Suprapubic skin (tissue), 4 donors: ENCODE measurements at regions not wholly inside any gene's neighbourhood (a gene's known extent, or its start where the extent isn't known, plus 50 kb on each side); places are given as distances from the start of the nearest gene placed in this dataset.

Experiments
- DNase-seq, 2 donors: peaks; one replicate each; pipeline ENCODE4 v3.0.0-alpha.2; 2019; ENCODE audit warnings: low spot score in 2 of 2
- H3K27ac ChIP-seq: fragments of 200-600 bp; sonication (generic); one replicate; pipeline ENCODE4 v1.5.1; 2019
- H3K27me3 ChIP-seq: fragments of 200-600 bp; sonication (generic); one replicate; pipeline ENCODE4 v1.5.1; 2019
- H3K36me3 ChIP-seq: fragments of 200-600 bp; sonication (generic); one replicate; pipeline ENCODE4 v1.5.1; 2019
- H3K4me1 ChIP-seq: fragments of 200-600 bp; sonication (generic); one replicate; pipeline ENCODE4 v1.5.1; 2019
- H3K4me3 ChIP-seq: fragments of 200-600 bp; sonication (generic); one replicate; pipeline ENCODE4 v1.5.1; 2019; ENCODE audit warnings: mild to moderate bottlenecking
- H3K9me3 ChIP-seq: fragments of 200-600 bp; sonication (generic); one replicate; pipeline ENCODE4 v1.5.1; 2019
- CTCF ChIP-seq, 2 donors: fragments of 200-600 bp in 1 of 2; fragments of 450-650 bp in 1 of 2; sonication (generic) in 1 of 2; IDR thresholded peaks; one replicate each; pipeline ENCODE4 v1.5.1; 2016 to 2019; ENCODE audit warnings: antibody characterized with exemption in 2 of 2, mild to moderate bottlenecking in 1 of 2, moderate library complexity in 1 of 2
- EP300 ChIP-seq: sonication (generic); formaldehyde crosslinking; IDR thresholded peaks from one replicate; pipeline ENCODE4 v1.6.1; 2017; ENCODE audit warnings: antibody characterized with exemption
- POLR2A ChIP-seq, 2 donors: fragments of 450-650 bp; IDR thresholded peaks; one replicate each; pipeline ENCODE4 v1.6.1; 2017; ENCODE audit warnings: antibody characterized with exemption in 2 of 2, mild to moderate bottlenecking in 2 of 2, moderate library complexity in 2 of 2
- POLR2AphosphoS5 ChIP-seq, 3 donors: sonication (generic); formaldehyde crosslinking; IDR thresholded peaks; one replicate each; pipeline ENCODE4 v1.6.1; 2017; ENCODE audit warnings: antibody characterized with exemption in 3 of 3
- WGBS: methylation state at CpG from one replicate; pipeline ENCODE4 v1.1.5; 2018; 5-methylcytosine and 5-hydroxymethylcytosine counted together

GRCh38 chr3:67739851-67740250, 85.4 kb upstream of the SUCLG2 start:
- Histone ChIP-seq H3K4me1 (no peaks in the 10 kb centered on the region), H3K27me3 (no peaks in the 10 kb centered on the region), H3K27ac (no peak overlapping the region), H3K36me3 (no peaks in the 10 kb centered on the region), H3K9me3 (peaks cover 4% of the 10 kb centered on the region), H3K4me3 (no peak overlapping the region)
- TF ChIP-seq EP300 (no peak), POLR2AphosphoS5 (IDR thresholded peaks at IDR 0.05) (no peak), CTCF (IDR thresholded peaks at IDR 0.05) (no peak), POLR2A (IDR thresholded peaks at IDR 0.05) (no peak)
- DNase-seq: no peak

DNA sequence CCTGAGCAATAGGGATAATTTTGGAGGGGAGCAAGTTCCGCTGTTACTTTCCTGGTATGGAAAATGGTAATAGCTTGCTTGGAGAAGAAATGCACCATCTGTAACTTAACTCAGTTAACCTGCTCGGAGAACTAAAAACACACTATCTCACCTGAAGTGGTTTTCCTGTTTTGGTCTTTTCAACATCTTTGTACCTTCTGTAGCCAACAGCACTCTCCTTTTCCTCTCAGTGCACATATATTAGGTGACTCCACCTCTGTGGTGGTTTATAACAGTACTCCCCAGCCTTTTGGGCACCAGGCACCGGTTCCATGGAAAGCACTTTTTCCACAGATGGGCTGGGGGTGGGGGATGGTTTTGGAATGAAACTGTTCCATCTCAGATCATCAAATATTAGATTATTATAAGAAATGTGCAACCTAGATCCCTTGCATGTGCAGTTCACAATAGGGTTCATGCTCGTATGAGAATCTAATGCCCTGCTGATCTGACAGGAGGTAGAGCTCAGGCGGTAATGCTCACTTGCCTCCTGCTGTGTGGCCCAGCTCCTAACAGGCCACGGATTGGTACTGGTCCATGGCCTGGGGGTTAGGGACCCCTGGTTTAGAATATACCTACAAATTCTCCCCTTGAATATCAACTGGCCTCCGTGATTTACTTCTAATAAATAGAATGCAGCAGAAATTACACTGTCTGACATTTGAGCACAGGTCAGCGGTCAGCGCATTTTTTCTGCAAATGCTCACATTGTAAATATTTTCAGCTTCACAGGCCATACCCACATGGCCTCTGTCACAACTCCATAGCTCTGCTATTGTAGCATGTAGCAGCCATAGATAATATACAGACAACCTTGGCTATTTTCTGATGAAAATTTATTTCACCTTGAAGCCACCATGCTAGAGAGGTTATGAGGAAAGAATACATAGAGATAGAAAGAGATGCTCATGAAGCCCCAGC, 83.8 kb upstream of the SUCLG2 start:
- no peak for TF ChIP-seq EP300
- no peak for TF ChIP-seq CTCF (IDR thresholded peaks at IDR 0.05)
- TF ChIP-seq POLR2A (IDR thresholded peaks at IDR 0.05): no peak
- TF ChIP-seq POLR2AphosphoS5 (IDR thresholded peaks at IDR 0.05): no peak
- H3K27me3 ChIP-seq: no peaks in the 10 kb centered on the region
- no peak for DNase-seq

GRCh38 chr3:67737140-67737539, 82.7 kb upstream of the SUCLG2 start:
- Histone ChIP-seq H3K27me3 (no peaks in the 10 kb centered on the region), H3K9me3 (no peaks in the 10 kb centered on the region), H3K4me1 (no peaks in the 10 kb centered on the region), H3K27ac (no peak overlapping the region), H3K36me3 (no peaks in the 10 kb centered on the region), H3K4me3 (no peak overlapping the region)
- DNase-seq: no peak
- 94% methylated on average over 1 of the region's 1 CpG for WGBS
- TF ChIP-seq CTCF (IDR thresholded peaks at IDR 0.05) (no peak), POLR2A (IDR thresholded peaks at IDR 0.05) (no peak), POLR2AphosphoS5 (IDR thresholded peaks at IDR 0.05) (no peak), EP300 (no peak)

More for the DNA sequence above, 83.8 kb upstream of the SUCLG2 start:
- Histone ChIP-seq H3K4me1 (no peaks in the 10 kb centered on the region), H3K36me3 (no peaks in the 10 kb centered on the region), H3K27ac (no peak overlapping the region), H3K4me3 (no peak overlapping the region), H3K9me3 (no peaks in the 10 kb centered on the region)
- WGBS: 88% methylated on average over 9 of the region's 9 CpGs

DNA sequence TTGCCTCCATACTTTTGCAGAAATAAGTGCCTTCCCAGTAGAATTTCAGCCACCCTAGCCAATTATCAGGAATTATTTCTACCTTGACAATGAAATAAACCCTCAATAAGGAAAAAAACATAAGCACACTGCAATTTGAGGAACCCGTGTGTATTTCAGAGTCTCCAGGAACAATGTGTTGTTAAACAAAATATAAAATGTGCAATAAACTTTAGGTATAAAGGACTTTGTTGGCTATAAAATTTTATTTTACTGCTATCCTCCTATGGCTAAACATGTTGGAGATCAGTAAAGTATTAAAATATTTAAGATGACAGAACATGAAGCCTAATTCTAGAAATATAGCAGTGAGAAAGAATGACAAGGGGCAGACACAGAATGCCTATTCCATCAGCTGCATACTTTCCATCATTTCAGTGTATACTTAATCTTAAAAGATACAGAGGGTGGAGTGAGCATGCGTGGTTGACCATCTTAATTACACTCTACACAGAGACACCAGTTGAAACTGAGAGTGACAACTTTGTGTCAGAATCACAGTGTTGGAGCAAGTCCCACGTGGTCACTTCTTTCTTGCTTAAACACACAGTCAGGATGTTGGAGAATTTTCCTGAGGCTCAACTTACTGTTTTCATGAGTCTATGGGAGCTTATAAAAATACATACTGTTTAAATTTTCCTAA, 79.0 kb upstream of the SUCLG2 start:
- H3K4me3 ChIP-seq: no peak overlapping the region
- 81% methylated on average over 3 of the region's 3 CpGs for WGBS
- no peaks in the 10 kb centered on the region for H3K4me1 ChIP-seq
- H3K27ac ChIP-seq: no peak overlapping the region
- DNase-seq: no peak
- TF ChIP-seq EP300: no peak
- no peak for TF ChIP-seq CTCF (IDR thresholded peaks at IDR 0.05)
- TF ChIP-seq POLR2A (IDR thresholded peaks at IDR 0.05): no peak
- no peak for TF ChIP-seq POLR2AphosphoS5 (IDR thresholded peaks at IDR 0.05)
- no peaks in the 10 kb centered on the region for H3K9me3 ChIP-seq
- no peaks in the 10 kb centered on the region for H3K36me3 ChIP-seq
- H3K27me3 ChIP-seq: no peaks in the 10 kb centered on the region

DNA sequence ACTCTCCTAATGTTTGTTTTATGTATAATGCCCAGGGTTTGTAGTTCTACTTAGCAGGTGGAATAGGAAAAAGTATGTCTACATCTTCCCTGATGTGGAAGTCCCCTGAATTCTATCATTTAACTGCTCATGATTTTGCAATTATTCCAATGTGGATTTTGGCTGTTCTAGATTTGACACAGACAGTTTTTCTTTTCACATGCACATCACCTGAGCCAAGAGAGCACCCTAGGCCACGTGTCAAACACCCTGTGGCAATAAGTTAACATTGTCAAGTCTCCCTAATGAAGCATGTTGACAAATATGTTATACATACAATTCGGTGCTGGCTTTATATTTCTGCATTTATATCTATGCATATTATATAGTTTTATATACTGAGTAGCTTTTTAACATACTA, 70.0 kb upstream of the SUCLG2 start:
- Histone ChIP-seq H3K4me3 (no peak overlapping the region), H3K27ac (no peak overlapping the region), H3K27me3 (no peaks in the 10 kb centered on the region), H3K4me1 (no peaks in the 10 kb centered on the region), H3K9me3 (no peaks in the 10 kb centered on the region), H3K36me3 (no peaks in the 10 kb centered on the region)
- DNase-seq: no peak
- TF ChIP-seq POLR2AphosphoS5 (IDR thresholded peaks at IDR 0.05): no peak
- TF ChIP-seq EP300: no peak
- no peak for TF ChIP-seq CTCF (IDR thresholded peaks at IDR 0.05)
- no peak for TF ChIP-seq POLR2A (IDR thresholded peaks at IDR 0.05)
- 57% methylated on average over 2 of the region's 2 CpGs for WGBS
